Peyer's patch (tissue), 4 donors: ENCODE measurements at regions not wholly inside any gene's neighbourhood (a gene's known extent, or its start where the extent isn't known, plus 50 kb on each side); places are given as distances from the start of the nearest gene placed in this dataset.

ENCODE experiments used
- CTCF ChIP-seq, 6 experiments: fragments of 450-650 bp in 4 of 6; fragments of 200-600 bp in 2 of 6; sonication (generic) in 1 of 6; IDR thresholded peaks; one replicate each; pipeline ENCODE4 v1.5.1; 2017 to 2019; ENCODE audit warnings: antibody characterized with exemption in 6 of 6, mild to moderate bottlenecking in 3 of 6, moderate library complexity in 1 of 6
- POLR2A ChIP-seq, 2 donors: fragments of 450-650 bp; IDR thresholded peaks; one replicate each; pipeline ENCODE4 v1.5.1; 2017; ENCODE audit warnings: antibody characterized with exemption in 2 of 2, mild to moderate bottlenecking in 2 of 2, moderate library complexity in 2 of 2

GRCh38 chr1:5746611-5747425, 245.4 kb downstream of the NPHP4 start:
- no peak for TF ChIP-seq CTCF (IDR thresholded peaks at IDR 0.05)
- no peak for TF ChIP-seq POLR2A (IDR thresholded peaks at IDR 0.05)
